Natural killer cell (primary cell): ENCODE measurements at regions not wholly inside any gene's neighbourhood (a gene's known extent, or its start where the extent isn't known, plus 50 kb on each side); places are given as distances from the start of the nearest gene placed in this dataset.

Source experiments
- ATAC-seq, 3 donors: fragments of 150-1000 bp in 2 of 3; fragments of 200-7000 bp in 1 of 3; cut with Tn5 transposase; 1 replicate in 1 of 3; 2 replicates in 2 of 3; pipeline ENCODE4 v1.10.0; 2021; ENCODE audit warnings: mild to moderate bottlenecking in 2 of 3, moderate library complexity in 2 of 3
- DNase-seq, 2 donors: peaks; one replicate each; pipeline versions ENCODE4 v3.0.0 to v3.0.0-alpha.2; 2013 to 2021; ENCODE audit warnings: mixed read lengths in 1 of 2
- H3K27ac ChIP-seq: one replicate; pipeline ENCODE4 v1.5.1; 2013; ENCODE audit warnings: mild to moderate bottlenecking, low read length
- H3K27me3 ChIP-seq: one replicate; pipeline ENCODE4 v1.6.1; 2013; ENCODE audit warnings: low read length; ENCODE audit not compliant: control insufficient read depth, insufficient read depth
- H3K36me3 ChIP-seq: one replicate; pipeline ENCODE4 v1.6.1; 2013; ENCODE audit warnings: low read length; ENCODE audit not compliant: control insufficient read depth, insufficient read depth
- H3K4me1 ChIP-seq: one replicate; pipeline ENCODE4 v1.6.1; 2013; ENCODE audit warnings: low read length; ENCODE audit not compliant: control insufficient read depth, insufficient read depth
- H3K4me3 ChIP-seq: one replicate; pipeline ENCODE4 v1.5.1; 2013; ENCODE audit warnings: low read length
- H3K9me3 ChIP-seq: one replicate; pipeline ENCODE4 v1.6.1; 2013; ENCODE audit warnings: low read length; ENCODE audit not compliant: control insufficient read depth, insufficient read depth
- H3K27ac Mint-ChIP-seq, 2 donors: one replicate each; pipeline ENCODE4 v1.8.0; 2022; ENCODE audit warnings: mild to moderate bottlenecking in 2 of 2, mixed read lengths in 2 of 2, moderate library complexity in 1 of 2
- H3K27me3 Mint-ChIP-seq, 2 donors: one replicate each; pipeline ENCODE4 v1.8.0; 2022; ENCODE audit warnings: low read depth in 2 of 2, mixed read lengths in 2 of 2
- H3K36me3 Mint-ChIP-seq: one replicate; pipeline ENCODE4 v1.8.0; 2022; ENCODE audit warnings: mixed read lengths
- H3K4me1 Mint-ChIP-seq, 2 donors: one replicate each; pipeline ENCODE4 v1.8.0; 2022; ENCODE audit warnings: mixed read lengths in 2 of 2
- H3K4me3 Mint-ChIP-seq: one replicate; pipeline ENCODE4 v1.8.0; 2022; ENCODE audit warnings: mild to moderate bottlenecking, moderate library complexity, mixed read lengths
- H3K9me3 Mint-ChIP-seq, 2 donors: one replicate each; pipeline ENCODE4 v1.8.0; 2022; ENCODE audit warnings: mixed read lengths in 2 of 2
- WGBS: methylation state at CpG from one replicate; pipeline ENCODE4 v1.1.7; 2013; ENCODE audit warnings: missing lambda C conversion rate; ENCODE audit not compliant: insufficient coverage; 5-methylcytosine and 5-hydroxymethylcytosine counted together
- intact Hi-C: fragments of 100-400 bp; cut with micrococcal nuclease; formaldehyde crosslinking; loops from one replicate; pipeline ENCODE4 v1.14.2; 2022
- TF ChIP-seq, protein P1 (sequence below): fragments of 200-600 bp; IDR thresholded peaks from one replicate; pipeline ENCODE4 v1.8.0; 2022; ENCODE audit warnings: antibody characterized with exemption

- Mint-ChIP-seq H3K4me3 (no peak overlapping the region), H3K27ac (no peak overlapping the region), H3K36me3 (no peaks in the 10 kb centered on the region), H3K27me3 (no peaks in the 10 kb centered on the region), H3K4me1 (no peaks in the 10 kb centered on the region), H3K9me3 (peaks cover 10 to 12% of the 10 kb centered on the region in 2 donors)
- H3K36me3 ChIP-seq = no peaks in the 10 kb centered on the region
- DNase-seq (no peak), ATAC-seq (no peak)
- no peak overlapping the region for H3K27ac ChIP-seq
- no peaks in the 10 kb centered on the region for H3K9me3 ChIP-seq
- H3K27me3 ChIP-seq = no peaks in the 10 kb centered on the region
- intact Hi-C loops = no loop called here
- WGBS = 79% methylated on average over 3 of the region's 3 CpGs
- no peak overlapping the region for H3K4me3 ChIP-seq
- TF ChIP-seq, protein P1, sequence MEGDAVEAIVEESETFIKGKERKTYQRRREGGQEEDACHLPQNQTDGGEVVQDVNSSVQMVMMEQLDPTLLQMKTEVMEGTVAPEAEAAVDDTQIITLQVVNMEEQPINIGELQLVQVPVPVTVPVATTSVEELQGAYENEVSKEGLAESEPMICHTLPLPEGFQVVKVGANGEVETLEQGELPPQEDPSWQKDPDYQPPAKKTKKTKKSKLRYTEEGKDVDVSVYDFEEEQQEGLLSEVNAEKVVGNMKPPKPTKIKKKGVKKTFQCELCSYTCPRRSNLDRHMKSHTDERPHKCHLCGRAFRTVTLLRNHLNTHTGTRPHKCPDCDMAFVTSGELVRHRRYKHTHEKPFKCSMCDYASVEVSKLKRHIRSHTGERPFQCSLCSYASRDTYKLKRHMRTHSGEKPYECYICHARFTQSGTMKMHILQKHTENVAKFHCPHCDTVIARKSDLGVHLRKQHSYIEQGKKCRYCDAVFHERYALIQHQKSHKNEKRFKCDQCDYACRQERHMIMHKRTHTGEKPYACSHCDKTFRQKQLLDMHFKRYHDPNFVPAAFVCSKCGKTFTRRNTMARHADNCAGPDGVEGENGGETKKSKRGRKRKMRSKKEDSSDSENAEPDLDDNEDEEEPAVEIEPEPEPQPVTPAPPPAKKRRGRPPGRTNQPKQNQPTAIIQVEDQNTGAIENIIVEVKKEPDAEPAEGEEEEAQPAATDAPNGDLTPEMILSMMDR = no peak
- H3K4me1 ChIP-seq = no peaks in the 10 kb centered on the region
Measured at GRCh38 chr17:70259400-70259799, 90.1 kb downstream of the KCNJ2 start.

GRCh38 chr17:70261170-70261569 is 91.8 kb downstream of the KCNJ2 start:
- Histone ChIP-seq H3K4me3 (no peak overlapping the region), H3K36me3 (no peaks in the 10 kb centered on the region), H3K4me1 (no peaks in the 10 kb centered on the region), H3K9me3 (no peaks in the 10 kb centered on the region), H3K27ac (no peak overlapping the region), H3K27me3 (no peaks in the 10 kb centered on the region)
- Mint-ChIP-seq H3K36me3 (no peaks in the 10 kb centered on the region), H3K4me1 (no peaks in the 10 kb centered on the region), H3K27ac (no peak overlapping the region), H3K9me3 (peaks cover 8 to 12% of the 10 kb centered on the region in 2 donors), H3K27me3 (no peaks in the 10 kb centered on the region), H3K4me3 (no peak overlapping the region)
- TF ChIP-seq, protein P1 = no peak
- ATAC-seq = no peak
- WGBS = 94% methylated on average over 3 of the region's 3 CpGs
- intact Hi-C loops = no loop called here
- DNase-seq = no peak

- H3K27me3 ChIP-seq = no peaks in the 10 kb centered on the region
- no peak overlapping the region for H3K27ac ChIP-seq
- no peak for DNase-seq
- intact Hi-C loops = no loop called here
- ATAC-seq = no peak
- H3K4me3 Mint-ChIP-seq = no peak overlapping the region
- peaks cover 6 to 7% of the 10 kb centered on the region in 2 donors for H3K9me3 Mint-ChIP-seq
- no peaks in the 10 kb centered on the region for H3K9me3 ChIP-seq
- no peak overlapping the region for H3K27ac Mint-ChIP-seq
- no peaks in the 10 kb centered on the region for H3K36me3 Mint-ChIP-seq
- H3K4me1 ChIP-seq = no peaks in the 10 kb centered on the region
- no peaks in the 10 kb centered on the region for H3K27me3 Mint-ChIP-seq
- no peak overlapping the region for H3K4me3 ChIP-seq
- H3K36me3 ChIP-seq = no peaks in the 10 kb centered on the region
- TF ChIP-seq, protein P1 = no peak
- H3K4me1 Mint-ChIP-seq = no peaks in the 10 kb centered on the region
- WGBS = 45% methylated on average over 2 of the region's 2 CpGs
Measured at GRCh38 chr17:70265471-70265870, 96.1 kb downstream of the KCNJ2 start.

DNA sequence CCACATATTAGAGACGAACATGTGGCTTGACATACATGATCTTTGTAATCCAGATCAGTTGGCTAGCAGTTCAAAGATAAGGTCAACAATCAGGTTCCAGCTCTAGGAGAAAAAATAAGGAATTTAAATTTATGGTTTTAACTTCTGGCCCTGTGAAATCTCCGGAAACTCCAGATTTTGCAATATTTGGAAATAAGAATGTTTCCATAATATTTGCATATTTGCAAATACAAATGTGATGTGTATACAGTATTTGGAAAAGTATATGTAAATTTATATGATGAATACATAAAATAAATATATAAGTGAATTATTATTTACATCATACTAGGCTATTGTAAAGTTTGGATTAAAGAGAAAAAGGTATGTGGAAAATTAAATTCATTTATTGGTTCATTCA is 97.1 kb downstream of the KCNJ2 start:
- Histone ChIP-seq H3K4me3 (no peak overlapping the region), H3K9me3 (no peaks in the 10 kb centered on the region), H3K36me3 (no peaks in the 10 kb centered on the region), H3K4me1 (no peaks in the 10 kb centered on the region), H3K27ac (no peak overlapping the region), H3K27me3 (no peaks in the 10 kb centered on the region)
- H3K4me3 Mint-ChIP-seq = no peak overlapping the region
- intact Hi-C loops = no loop called here
- H3K36me3 Mint-ChIP-seq = no peaks in the 10 kb centered on the region
- no peaks in the 10 kb centered on the region for H3K27me3 Mint-ChIP-seq
- whole genome bisulfite sequencing = 77% methylated on average over 2 of the region's 2 CpGs
- ATAC-seq (no peak), DNase-seq (no peak)
- peaks cover 4 to 6% of the 10 kb centered on the region in 2 donors for H3K9me3 Mint-ChIP-seq
- TF ChIP-seq, protein P1 = no peak
- no peak overlapping the region for H3K27ac Mint-ChIP-seq
- no peaks in the 10 kb centered on the region for H3K4me1 Mint-ChIP-seq
